Embryonic facial prominence (tissue), 1 donor: ENCODE measurements at regions not wholly inside any gene's neighbourhood (a gene's known extent, or its start where the extent isn't known, plus 50 kb on each side); places are given as distances from the start of the nearest gene placed in this dataset.
"Not testable (repeated sequence)": the region's sequence is repeated elsewhere in the genome, so short reads cannot be mapped to it uniquely, and the experiment has no call there.

Experiments used
- DNase-seq: peaks from one replicate; pipeline ENCODE4 v3.0.0-alpha.2; 2016; ENCODE audit errors: extremely low spot score

DNA sequence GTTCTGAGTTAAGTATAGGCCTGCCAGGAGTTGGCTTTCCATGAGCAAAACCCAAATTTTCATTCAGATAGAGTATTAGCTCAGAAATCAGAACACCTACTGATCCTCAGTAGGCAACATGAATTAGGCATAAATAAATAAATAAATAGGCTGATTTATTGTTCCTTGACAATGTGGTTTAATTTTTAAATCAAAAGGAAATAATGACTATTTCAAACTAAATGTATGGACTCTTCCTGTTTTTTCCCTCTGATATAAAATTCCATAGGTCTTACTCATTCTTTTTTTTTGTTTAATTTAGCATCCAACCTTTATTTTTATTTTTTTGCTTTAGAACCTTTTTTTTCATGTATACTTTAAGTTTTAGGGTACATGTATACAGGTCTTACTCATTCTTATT, 140.2 kb upstream of the ITGA6 start:
- no peak for DNase-seq

DNA sequence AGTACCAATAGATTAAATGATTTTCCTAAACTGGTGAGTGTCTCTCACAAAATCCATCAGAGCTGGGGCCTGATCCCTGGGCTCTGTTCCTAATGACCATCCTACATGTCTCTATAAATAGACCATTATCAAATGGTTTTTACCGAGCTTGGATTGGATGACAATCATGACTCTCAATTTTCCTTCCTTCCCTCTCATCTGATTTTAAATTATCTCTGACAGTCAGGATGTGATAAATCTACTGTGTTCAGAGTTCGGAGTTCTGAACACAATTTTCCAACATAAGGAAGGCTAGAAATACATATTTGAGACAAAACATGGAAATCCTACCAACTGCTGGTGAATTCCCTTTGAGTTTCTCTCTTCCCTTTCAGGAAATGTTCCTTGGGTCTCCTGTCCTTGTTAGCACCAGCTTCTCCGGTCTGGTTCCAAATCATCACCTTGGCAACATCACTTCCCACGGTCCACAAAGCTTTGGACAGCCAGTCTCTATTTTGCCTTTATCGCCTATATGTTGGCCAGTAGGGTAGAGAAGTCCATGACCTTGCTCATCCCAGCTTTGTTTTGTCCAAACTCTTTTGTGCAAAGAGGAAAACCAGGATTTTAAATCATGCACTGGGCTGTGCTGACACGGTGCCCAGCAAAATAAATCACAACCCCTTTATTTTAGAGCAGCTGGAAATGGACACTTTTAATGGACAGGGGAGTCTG, 139.6 kb upstream of the ITGA6 start:
- DNase-seq: no peak

- DNase-seq: no peak
Measured at GRCh38 chr2:172288603-172289002, 138.8 kb upstream of the ITGA6 start.

GRCh38 chr2:172293952-172294351, 133.4 kb upstream of the ITGA6 start:
- DNase-seq: no peak

DNA sequence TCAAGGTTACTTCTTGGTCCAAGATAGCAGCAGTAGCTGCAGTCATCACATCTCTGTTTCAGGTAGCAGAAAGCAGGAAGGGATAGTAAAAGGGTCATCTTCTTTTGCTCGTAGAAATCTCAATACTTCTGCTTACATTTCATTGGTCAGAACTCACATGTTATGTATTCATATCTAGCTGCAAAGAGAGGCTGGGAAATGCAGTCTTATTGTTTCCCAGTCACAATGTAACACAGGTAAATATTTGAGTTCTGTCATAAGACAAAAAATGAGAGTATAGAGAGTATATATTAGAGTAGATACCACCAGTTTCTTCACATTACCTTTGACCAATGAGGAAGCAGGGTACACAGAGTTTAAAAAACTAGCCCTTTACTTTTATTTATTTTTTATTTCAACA, 132.4 kb upstream of the ITGA6 start:
- DNase-seq: no peak

DNA sequence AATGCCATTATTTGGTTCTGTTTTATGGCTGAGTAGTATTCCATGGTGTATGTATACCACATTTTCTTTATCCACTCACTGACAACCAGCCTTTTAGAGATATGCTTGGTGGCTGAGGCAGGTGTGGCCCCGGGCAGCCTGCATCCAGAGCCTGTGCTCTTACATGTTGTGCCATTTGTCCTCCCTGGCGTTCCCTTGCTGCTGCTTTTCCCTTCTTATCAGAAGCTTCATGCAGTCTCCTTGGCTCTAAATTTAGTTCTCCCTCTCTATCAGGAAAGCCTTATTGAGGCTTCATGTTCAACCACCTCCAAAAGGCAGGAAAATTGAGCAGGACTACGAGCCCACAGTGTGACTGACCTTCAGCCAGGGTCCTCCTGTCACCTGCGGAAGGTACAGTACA, 131.7 kb upstream of the ITGA6 start:
- DNase-seq: no peak

DNA sequence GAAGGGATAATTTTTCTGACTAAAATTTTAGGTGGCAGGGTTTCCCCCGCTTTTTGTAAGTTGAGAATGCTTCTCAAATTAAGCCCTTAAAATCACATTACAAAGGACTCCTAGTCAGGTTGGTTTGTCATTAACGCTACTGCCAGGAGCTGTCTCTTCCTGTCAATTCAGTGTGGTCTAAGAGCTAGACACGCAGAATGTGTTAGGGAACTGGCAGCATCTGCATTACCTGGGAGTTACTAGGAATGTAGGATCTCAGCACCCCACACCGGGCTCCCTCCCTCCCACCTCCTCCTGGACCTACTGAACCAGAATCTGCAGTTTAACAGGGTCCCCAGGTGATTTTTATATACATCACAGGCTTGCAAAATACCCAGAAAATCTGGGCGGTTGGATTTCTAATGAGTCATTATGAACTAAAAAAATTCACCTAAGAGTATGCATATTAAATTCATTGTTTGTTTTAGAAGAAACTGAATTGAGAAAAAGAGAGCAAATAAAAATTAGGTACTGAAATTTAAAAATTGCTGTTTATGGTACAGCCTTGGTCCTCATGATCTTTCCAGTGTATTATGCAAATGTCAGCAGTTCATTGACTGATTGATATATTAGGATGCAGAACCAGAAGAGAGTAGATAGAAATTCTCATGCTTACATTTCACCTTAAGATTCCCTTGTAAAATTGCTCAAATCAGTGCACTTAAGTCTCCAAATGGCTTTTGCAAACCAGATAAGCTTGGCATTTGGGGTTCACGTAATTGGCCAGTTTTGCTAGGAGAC, 130.9 kb upstream of the ITGA6 start:
- DNase-seq: no peak

DNA sequence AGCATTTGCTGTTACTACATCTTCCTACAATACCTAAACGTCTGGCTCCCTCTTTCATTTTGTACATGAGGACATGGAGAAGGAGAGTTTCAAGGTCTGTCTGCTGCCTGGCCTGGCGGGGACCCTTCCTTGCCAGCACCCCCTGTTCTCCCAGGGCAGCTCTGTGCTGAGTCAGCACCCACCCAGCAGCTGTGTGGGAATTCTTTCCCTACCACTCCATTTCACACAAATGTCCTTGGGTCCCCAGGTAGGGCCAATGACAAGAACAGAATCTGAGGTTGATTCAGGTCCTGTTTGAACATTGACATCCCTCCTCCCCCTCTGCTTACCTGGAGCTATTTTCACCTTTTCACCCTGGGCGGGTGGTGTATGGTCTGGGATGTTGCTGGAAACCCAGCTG, 129.9 kb upstream of the ITGA6 start:
- no peak for DNase-seq

GRCh38 chr2:172297950-172298349, 129.4 kb upstream of the ITGA6 start:
- no peak for DNase-seq

DNA sequence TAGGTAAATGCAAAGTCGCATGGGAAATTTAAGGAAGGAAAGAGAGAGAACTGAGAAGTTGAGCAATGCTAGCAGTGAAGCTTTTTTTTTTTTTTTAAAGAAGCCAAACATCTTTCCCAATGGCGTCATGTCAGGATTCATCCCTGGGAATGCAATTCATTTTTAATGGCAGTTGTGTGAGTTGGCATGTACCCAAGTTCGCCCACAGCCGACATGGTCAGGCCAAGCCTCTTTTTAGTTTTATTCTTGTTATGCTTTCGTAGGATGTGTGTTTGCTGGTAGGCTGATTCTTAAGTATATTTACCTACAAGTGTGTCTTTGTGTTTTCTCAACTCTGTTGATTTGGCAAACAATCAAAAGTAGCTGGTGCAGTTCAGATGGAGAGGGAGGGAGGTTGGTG, 127.6 kb upstream of the ITGA6 start:
- DNase-seq: no peak

DNA sequence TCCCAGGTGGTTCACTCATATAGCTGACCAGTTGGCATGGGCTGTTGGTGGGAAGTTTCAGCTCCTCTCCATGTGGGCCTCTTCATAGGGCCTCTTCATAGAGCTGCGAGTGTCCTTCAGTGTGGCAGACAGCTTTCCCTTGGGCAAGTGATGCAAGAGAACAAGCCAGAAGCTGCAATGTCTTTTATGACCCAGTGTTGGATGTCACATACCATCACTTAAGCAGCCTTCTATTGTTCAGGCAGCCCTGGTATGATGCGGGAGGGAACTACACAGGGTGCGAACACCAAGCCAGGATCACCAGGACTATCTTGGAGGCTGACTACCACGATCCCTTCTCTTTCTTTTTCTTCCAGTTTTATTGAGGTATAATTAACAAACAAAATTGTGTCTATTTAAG, 126.5 kb upstream of the ITGA6 start:
- no peak for DNase-seq

GRCh38 chr2:172305066-172305465, 122.3 kb upstream of the ITGA6 start:
- no peak for DNase-seq

DNA sequence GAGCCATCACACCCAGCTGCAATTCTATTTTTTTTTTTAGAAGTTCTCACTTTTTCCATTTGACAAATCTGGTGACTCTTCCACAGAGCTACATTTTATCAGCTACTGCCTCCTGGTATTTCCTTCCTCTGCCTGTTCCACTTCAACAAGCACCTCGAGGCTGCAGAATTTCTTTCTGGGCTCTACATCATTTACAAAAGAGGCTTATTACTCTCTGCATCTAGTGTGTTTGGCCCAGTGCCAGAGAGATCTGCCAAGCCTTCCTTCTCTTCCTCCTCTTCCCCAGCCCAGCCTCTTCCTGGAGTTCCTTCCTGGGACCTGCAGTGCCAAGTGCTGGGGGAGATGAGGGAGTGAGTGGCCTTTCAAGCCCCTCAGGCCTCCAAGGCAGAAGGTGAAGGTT, 119.6 kb upstream of the ITGA6 start:
- DNase-seq: no peak

- DNase-seq: no peak
Measured at GRCh38 chr2:172308253-172308935, 119.0 kb upstream of the ITGA6 start.

GRCh38 chr2:172311921-172312345, 115.5 kb upstream of the ITGA6 start:
- DNase-seq: no peak

GRCh38 chr2:172313715-172314341, 113.6 kb upstream of the ITGA6 start:
- DNase-seq: no peak

- DNase-seq: not testable (repeated sequence)
Measured at GRCh38 chr2:172315070-172315469, 112.3 kb upstream of the ITGA6 start.

- DNase-seq: no peak
Measured at GRCh38 chr2:172322049-172322448, 105.3 kb upstream of the ITGA6 start.

DNA sequence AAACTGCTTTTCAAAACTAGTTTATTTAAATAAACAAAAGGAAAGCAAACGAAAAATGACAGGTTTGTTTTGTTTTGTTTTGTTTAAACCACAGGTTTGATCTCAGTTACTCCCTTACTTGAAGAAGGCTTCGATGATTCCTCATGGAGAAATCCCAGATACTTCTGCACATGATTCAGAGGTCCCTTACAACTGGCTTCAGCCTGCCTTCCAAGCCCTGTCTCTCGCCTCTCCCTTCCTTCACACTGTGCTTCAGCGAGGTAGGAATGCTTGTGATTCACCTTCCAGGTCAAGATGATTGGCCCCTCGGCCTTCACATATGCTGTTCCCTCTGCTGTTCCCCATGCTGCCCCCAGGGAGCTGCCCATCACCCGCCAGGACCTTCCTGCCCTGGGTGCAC, 104.1 kb upstream of the ITGA6 start:
- no peak for DNase-seq

DNA sequence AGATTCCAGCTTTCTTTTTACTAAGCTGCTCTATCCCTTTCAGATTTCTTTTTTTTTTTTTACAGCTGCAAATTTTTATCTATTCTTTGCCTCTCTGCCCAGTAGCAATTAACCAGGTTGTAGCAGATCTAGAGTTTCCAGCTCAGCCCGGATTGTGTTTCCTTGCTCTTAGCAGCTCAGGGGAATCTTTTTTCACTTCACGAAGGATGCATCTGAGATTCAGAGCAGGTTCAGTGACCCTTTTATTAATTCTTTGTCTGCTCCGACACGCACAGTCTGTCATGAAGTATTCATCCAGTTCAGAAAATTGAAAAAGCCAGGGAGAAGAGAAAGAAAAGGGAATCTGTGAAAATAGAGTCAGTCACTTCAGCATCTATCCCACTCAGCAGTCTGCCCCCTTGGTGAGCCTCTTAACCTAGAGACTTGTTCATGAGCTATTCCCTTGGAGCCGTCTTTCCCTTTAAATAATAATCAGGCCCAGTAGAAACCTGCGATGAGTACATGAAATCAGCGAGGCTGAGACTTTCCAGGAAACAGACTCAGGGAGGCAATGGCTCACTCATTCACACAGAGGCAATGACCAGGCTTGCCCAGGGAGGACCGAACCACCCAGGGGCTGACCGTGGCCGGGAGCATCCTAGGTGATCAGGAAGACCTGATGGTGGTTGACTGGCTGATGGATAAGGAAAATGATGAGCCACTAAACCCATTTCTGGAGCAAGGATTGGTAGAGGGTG, 103.4 kb upstream of the ITGA6 start:
- no peak for DNase-seq

- no peak for DNase-seq
Measured at GRCh38 chr2:172326211-172326509, 101.2 kb upstream of the ITGA6 start.
